ENCODE measurements at regions not wholly inside any gene's neighbourhood (a gene's known extent, or its start where the extent isn't known, plus 50 kb on each side); places are given as distances from the start of the nearest gene placed in this dataset.

DNA sequence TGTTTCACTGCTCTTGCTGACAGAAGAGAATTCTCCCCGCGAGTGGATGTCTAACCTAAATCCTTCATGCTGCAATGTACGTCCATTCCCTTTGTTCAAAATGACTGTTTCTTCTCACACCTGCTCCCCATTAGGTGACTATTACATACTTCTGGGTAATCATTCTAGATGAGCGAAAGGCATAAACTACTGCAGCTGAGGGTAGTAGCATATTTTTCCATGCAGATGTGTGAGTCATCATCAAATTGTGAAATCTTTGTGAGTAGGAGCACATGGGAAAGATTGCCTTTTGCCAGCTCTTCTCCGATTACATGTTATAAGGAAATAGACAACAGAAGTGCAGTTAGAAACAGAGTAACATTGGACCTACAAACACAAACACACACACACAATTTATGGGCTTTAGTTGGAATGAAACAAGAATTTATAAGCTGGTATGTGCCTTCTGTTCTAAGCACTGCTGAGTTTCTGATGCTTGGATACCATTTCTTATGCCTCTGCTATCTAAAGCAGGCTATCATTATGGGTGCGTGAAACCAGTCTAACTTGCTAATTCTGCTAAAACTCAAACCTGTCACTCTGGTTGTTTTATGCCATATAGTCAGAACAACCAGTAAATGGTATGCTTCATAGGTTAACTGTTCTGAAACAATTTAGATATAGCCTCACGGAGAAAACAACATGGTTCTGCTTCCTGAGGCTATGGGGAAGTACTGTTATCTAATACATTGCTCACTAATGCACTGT is 346.9 kb upstream of the PSMD7 start:
- Histone ChIP-seq H3K23ac (ENCODE audit: low read depth, low read length) (no peak overlapping the region), H3K79me1 (ENCODE audit: low read depth in 1 of 2, low read length in 2 of 2) (no peaks in the 10 kb centered on the region), H3K4me2 (ENCODE audit: low read depth, low read length) (peak overlapping the region; percentile 23; the same call in 1 of the 2 replicates), H3K4me1 (ENCODE audit: control insufficient read depth, insufficient read depth, low read length) (peaks cover 1% of the 10 kb centered on the region; the same call in 1 of the 2 replicates), H3K4ac (ENCODE audit: low read depth, low read length) (no peak overlapping the region), H2BK15ac (ENCODE audit: low read depth, low read length) (no peak overlapping the region), H2AK9ac (replicated peaks; ENCODE audit: low read depth, low read length, poor library complexity) (no peak overlapping the region), H2AK5ac (ENCODE audit: low read depth, low read length) (no peak overlapping the region), H4K91ac (ENCODE audit: insufficient read depth, low read depth, low read length) (no peak overlapping the region), H4K5ac (ENCODE audit: low read depth, low read length) (no peak overlapping the region), H2BK5ac (ENCODE audit: low read depth, low read length, poor library complexity, severe bottlenecking) (no peak overlapping the region), H4K8ac (ENCODE audit: low read depth in 2 of 2, low read length in 2 of 2) (no peak overlapping the region), H3K18ac (ENCODE audit: low read depth, low read length) (no peak overlapping the region; the same call in 1 of the 2 replicates), H3K9ac (ENCODE audit: low read depth, low read length) (no peak overlapping the region), H3K4me3 (ENCODE audit: insufficient read depth, low read depth, low read length) (no peak overlapping the region), H2AFZ (replicated peaks; ENCODE audit: low read length, poor library complexity) (no peak overlapping the region), H2BK120ac (ENCODE audit: low read depth, low read length) (no peak overlapping the region), H3K9me3 (ENCODE audit: control insufficient read depth, insufficient read depth, low read length) (no peaks in the 10 kb centered on the region), H2BK20ac (ENCODE audit: low read depth, low read length) (no peak overlapping the region), H3K27ac (ENCODE audit: insufficient read depth, low read length) (no peak overlapping the region), H3K9me1 (ENCODE audit: insufficient read depth, low read length) (no peaks in the 10 kb centered on the region), H3K14ac (replicated peaks; ENCODE audit: low read depth, low read length) (no peak overlapping the region), H3K36me3 (ENCODE audit: control insufficient read depth, insufficient read depth, low read length) (no peaks in the 10 kb centered on the region), H3K27me3 (ENCODE audit: control insufficient read depth, insufficient read depth, low read length) (no peaks in the 10 kb centered on the region), H4K20me1 (ENCODE audit: insufficient read depth, low read length) (no peaks in the 10 kb centered on the region), H3K56ac (ENCODE audit: extremely low read depth, insufficient read depth, low read length) (no peak overlapping the region)
- ChIA-PET CTCF (no interaction called here), POLR2A (ENCODE audit: unreplicated experiment) (no interaction called here)
- in situ Hi-C loops (cut with MboI; ENCODE audit: low sequenced_read_pairs) = no loop called here
- ATAC-seq (ENCODE audit: low read depth) (peak; percentile 79), DNase-seq (peak; percentile 83)
- no TSS peak for BruUV-seq (replicated peaks)
- peak; percentile 84 for TF ChIP-seq CEBPB (IDR thresholded peaks at IDR 0.05; ENCODE audit: low read depth, low read length)
- TF ChIP-seq NFE2L2 (IDR thresholded peaks at IDR 0.05; ENCODE audit: low read depth, low read length) = no peak
- TF ChIP-seq FOS (IDR thresholded peaks at IDR 0.05; ENCODE audit: low read depth, low read length) = peak; percentile 34; the same call in 1 of the 2 replicates
- dilution Hi-C loops (cut with HindIII; ENCODE audit: low sequenced_read_pairs, unreplicated experiment) = no loop called here
- intact Hi-C loops (cut with micrococcal nuclease) = loop anchor here (10.0 kb wide), 1 partner anchor 1115 kb away; no protein-coding TSS in a partner anchor
- WGBS, 2 experiments (ENCODE audit: extremely low coverage in 2 of 2, insufficient read length in 1 of 2) = no CpG with 5 or more reads among the region's 7 CpGs
